HG03103 (cell line): ENCODE measurements at regions not wholly inside any gene's neighbourhood (a gene's known extent, or its start where the extent isn't known, plus 50 kb on each side); places are given as distances from the start of the nearest gene placed in this dataset.

Experiments used
- ATAC-seq: cut with Tn5 transposase; IDR thresholded peaks from one replicate; pipeline ENCODE4 v1.9.1; 2021; ENCODE audit warnings: low read depth; ENCODE audit not compliant: unreplicated experiment

- no peak for ATAC-seq
Measured at GRCh38 chr13:76472916-76473315, 413.3 kb downstream of the KCTD12 start.

- ATAC-seq, result no peak
Measured at GRCh38 chr13:76471486-76471885, 414.7 kb downstream of the KCTD12 start.

DNA sequence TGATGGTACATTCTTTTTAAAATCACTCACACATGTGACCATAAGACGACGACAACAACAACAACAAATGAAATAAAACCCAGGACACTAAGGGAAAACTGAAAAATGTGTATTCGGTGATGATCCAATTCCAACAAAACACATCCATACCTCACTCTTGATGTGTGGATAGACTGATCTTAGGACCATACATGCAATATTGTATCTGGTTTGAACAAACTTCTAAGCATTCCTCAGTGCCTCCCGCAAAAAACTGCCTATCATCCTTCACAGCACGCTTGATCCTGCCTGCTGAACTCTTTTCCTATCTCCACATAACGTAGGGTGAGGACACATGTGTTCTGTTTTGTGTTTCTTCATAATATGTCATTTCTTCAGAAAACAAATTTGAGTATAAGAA is 415.2 kb downstream of the KCTD12 start:
- ATAC-seq, result no peak

DNA sequence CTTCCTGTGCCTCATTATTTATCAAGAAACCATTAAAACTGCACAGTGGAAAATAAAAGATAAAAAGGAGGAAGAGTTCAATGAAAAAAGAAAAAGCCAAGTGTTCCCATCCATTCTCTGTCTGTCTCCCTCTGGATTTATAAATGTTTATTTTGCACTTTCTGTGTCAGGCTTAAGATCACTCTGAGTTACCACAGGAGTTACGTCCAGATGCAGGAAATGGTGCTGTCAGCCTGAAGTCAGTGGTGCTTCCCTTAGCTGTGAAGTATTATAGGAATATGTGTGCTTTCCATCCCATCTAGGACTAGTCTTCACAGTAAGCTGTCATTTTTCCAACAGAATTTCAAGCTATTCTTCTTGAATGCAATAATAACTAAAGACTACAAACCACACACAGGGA is 420.2 kb downstream of the KCTD12 start:
- ATAC-seq, result no peak

- ATAC-seq, result no peak
Measured at GRCh38 chr13:76463314-76463713, 422.9 kb downstream of the KCTD12 start.

DNA sequence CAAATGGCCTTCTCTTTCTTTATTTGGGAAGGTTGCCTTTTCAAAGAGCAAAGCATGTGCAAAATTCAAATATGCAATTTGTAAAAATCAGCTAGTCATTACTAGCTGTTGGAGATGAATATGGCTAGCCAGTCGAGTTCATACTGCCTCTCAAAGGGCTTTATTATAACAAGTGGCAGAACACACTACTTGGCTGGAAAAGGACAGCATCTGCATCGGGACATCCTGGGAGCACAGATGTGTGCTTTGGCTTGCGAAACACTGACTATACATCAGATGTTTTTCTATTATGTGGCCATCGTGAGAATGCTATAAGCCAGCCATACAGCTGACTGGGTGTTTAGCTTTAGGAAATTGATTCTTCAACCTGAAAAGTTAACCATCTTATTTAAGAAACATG is 424.2 kb downstream of the KCTD12 start:
- ATAC-seq, result no peak

DNA sequence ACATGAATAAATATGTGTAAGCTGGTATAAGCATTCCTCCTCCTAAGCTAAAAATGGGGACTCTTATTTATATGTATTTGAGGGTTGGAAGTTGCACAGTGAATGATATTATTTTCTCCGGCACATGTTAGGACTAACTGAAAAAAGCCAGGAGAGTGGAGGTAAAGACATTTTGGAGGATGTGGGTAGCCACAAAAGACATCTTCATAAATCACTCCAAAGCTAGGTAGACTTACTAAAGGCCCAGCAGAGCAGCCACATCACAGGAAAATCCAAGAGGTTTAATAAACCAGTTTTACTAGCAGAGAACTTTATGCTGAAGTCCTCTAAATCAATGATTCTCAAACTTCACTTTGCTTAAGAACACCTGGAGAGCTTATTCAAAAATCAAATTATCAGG is 424.7 kb downstream of the KCTD12 start:
- no peak for ATAC-seq

DNA sequence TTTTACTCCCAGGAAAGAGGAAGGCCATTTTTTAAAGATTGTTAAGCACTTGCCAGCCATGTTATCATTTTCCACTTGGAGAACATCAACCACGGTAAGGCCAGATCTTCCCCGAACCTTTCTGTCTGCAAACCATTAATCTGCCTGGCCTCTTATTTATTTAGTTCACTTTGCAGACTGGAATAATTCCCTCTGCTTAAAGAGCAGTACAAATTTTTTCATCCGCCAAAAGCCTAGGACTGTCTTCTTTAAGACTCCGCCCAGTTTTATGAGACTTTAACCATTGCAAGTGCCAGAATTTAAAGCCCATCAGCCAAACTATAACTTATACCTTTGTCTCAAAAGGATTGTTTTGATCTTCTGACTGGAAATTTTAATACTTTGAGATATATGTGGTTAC is 426.3 kb downstream of the KCTD12 start:
- no peak for ATAC-seq

GRCh38 chr13:76455960-76456359 is 430.2 kb downstream of the KCTD12 start:
- ATAC-seq, result no peak

- ATAC-seq, result no peak
Measured at GRCh38 chr13:76454991-76455390, 431.2 kb downstream of the KCTD12 start.

DNA sequence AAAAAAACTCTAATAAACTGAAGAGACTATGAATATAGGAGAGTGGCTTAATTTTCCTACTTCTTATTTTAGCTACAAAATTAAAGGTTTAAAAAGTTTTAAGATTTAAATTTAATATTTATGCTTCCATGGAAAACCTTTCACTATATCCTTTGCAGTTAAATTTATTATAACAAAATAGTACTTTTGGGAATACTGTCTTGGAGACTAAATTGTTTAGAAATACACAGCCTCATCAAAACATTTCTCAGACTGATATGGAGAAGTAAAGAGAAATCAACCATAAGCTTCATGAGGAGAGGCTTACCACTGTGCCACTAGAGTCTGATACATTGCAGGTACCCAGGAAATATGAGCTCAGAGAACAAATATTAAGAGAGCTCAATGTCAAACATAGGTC is 436.5 kb downstream of the KCTD12 start:
- no peak for ATAC-seq

- ATAC-seq, result no peak
Measured at GRCh38 chr13:76446191-76446590, 440.0 kb downstream of the KCTD12 start.

DNA sequence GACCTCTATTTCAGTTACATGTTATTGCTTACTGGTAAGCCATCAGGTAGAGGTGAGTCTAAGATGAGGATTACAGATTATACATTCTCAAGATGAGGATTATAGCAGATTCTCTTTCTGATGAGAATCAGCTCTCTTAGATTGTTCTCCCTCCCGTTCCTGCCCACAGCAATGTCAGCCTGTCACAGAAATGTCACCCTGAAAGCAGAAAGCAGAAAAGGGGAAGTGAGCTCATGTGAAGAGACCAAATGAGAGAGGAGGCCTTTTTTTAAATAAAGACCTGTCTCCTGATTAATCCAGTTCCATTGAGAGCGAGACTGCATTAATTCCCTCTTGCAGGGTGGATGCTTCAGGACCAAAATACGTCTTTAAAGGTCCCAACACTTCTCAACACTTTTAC is 445.6 kb downstream of the KCTD12 start:
- ATAC-seq, result peak; percentile 97

DNA sequence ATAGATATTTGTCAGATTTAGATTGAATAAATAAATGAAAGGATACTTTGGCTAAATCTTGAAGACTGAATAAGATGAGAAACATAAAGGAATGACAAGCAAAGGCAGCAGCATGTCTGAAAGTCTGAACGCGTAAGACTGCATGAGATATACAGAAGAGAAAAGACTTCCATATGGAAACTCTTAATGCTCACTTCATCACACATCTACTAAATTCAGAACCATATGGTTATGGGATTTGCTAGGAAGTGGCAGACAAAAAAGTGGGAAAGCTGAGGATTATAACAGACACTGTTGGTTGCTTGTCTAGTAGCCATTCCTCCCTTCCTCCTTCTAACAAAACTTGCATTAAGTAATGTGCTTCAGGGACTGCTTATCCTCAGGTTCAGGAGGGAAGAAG is 446.7 kb downstream of the KCTD12 start:
- no peak for ATAC-seq

- no peak for ATAC-seq
Measured at GRCh38 chr13:76438050-76438449, 448.2 kb downstream of the KCTD12 start.

DNA sequence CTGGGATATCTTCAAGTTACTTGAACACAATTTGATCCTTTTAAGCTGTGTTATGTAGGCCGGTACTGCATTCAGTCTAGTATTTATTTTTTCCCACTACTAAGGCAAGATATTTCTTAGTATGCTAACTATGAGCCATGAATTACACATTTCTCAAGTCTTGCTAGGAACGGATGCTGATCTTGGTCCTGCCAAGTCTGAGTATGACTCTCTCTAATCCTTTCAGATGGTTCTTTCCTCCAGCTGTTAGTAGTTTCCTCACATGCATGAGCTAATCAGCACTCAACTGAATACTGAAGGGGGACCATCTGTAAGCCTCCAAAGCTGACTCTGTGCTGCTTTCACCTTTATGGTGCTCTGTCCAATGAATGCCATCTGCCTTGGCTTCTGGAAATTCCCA is 460.3 kb downstream of the KCTD12 start:
- no peak for ATAC-seq

GRCh38 chr13:76421011-76421410 is 465.2 kb downstream of the KCTD12 start:
- ATAC-seq, result no peak

DNA sequence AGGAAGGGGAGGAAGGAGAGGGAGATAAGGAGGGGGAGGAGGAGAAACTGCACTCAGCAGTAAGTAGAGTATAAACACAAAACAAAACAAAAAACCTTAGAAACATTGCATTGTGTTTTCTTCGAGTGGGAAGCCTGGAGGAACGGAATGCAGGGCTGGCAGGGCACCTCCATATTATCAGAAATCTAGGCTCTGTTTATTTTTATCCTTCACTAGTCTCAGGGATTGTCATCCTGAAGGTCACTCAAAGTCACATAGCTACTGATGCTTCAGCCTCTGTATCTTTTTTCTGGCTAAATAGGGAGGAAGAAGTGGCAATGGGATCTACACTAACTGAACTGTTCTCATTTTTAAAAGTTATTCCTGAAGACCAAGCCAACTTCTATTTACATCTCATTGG is 467.8 kb downstream of the KCTD12 start:
- ATAC-seq, result no peak

GRCh38 chr13:76414320-76414719 is 471.9 kb downstream of the KCTD12 start:
- ATAC-seq, result no peak

- ATAC-seq, result no peak
Measured at GRCh38 chr13:76406243-76406642, 480.0 kb downstream of the KCTD12 start.

DNA sequence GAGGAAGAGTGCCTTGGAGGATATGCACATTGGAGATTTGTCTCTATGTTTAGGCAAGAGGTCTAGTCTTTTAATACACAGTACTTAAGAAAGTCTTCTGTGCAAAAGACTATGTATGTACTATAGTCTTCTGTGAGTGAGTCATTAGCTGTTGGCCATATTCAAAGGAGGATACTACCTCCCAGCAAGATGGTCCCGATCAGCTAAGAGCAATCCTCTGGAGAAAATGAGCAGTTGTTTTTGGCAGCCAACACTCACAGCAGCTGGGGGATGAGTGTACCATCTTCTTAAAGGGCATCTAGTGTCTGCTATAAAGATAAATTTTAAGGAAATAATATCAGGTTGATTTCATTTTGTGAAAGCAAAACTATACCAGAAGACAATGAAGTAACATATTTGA is 487.8 kb downstream of the KCTD12 start:
- ATAC-seq, result no peak

DNA sequence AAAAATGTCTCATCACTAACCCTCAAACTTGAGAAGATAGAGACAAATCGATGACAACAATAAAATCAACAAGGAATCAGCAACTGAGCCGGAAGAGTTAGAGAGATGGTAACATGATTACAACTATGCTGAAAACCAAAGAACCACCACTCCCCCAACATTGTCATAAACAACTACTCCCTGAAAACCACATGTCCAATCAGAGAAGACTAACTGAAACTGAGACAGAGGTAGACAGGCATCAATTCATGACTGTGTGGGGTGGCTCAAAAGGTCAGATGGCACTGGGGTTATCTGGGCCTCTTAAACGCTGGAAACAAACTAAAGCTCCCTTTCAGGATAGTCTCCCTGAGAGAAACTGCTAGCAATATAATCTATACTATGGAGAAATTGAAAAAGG is 488.8 kb downstream of the KCTD12 start:
- ATAC-seq, result no peak

DNA sequence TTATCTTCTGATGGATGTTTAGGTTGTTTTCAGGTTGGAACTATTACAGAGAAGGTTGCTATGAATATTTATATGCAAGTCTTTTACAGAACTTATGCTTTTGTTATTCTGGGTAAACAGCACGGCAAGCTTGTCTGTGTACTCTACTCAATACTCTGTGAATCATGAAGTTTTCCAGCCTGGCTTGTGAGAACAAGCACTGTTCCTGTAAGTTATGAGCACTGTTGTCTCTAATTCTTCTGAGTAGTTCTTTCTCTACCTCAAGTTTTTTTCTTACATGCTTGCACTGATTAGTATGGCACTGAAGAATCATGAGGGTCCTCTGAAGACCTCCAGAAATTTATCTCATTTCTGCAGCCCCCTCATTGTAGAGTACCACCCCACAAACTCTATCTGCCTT is 496.9 kb downstream of the KCTD12 start:
- ATAC-seq, result no peak

DNA sequence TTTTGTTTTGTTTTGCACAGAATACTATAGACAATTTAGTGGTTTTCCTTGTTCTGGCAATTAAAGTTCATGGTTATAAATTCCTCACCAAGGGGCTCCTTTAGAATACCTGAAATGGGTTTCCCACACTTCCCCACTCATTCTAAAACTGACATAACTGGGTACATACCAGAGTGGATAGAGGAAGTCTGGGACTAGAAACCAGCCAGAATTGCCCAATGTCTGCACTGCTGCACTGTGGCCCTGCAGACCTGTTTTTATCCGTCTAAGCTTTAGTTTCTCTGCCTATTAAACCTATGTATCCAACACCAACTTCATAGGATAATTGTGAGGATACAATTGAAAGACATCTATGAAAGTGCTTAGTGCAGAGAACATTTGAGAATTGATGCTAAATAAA is 498.6 kb downstream of the KCTD12 start:
- ATAC-seq, result no peak
